GM19324 (cell line): ENCODE measurements at regions not wholly inside any gene's neighbourhood (a gene's known extent, or its start where the extent isn't known, plus 50 kb on each side); places are given as distances from the start of the nearest gene placed in this dataset.
"Not testable (repeated sequence)": the region's sequence is repeated elsewhere in the genome, so short reads cannot be mapped to it uniquely, and the experiment has no call there.

Experiments used
- ATAC-seq: cut with Tn5 transposase; IDR thresholded peaks from one replicate; pipeline ENCODE4 v1.9.1; 2021; ENCODE audit warnings: mild to moderate bottlenecking, moderate library complexity; ENCODE audit not compliant: unreplicated experiment, low FRiP score

DNA sequence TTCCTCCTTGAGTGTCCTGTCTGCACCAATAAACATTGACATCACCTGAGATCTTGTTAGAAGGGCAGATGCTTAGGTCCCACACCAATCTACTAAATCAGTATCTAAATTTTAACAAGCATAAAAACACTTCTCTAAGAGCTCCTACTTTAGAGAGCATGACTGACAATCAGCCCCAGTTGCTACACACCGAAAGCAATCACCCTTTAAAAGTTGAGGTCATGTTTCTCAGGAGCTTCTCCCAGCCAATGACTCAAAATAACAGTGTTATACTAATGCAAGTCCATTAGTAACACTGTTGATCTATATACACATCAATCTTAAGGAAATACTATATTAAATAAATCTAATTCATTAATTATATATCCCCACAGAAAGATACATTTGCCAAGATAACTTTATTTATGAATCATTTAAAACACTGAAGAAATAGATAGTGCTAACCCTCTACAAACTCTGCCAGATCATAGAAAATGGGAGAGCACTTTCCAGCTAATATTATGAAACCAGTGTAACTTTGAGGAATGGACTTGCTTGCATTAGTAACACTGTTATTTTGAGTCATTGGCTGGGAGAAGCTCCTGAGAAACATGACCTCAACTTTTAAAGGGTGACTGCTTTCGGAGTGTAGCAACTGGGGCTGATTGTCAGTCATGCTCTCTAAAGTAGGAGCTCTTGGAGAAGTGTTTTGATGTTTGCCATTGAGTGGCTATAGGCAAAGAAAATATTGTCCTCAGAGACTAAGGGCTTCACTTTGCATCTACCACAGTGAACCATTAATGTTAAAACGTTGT, 109.8 kb upstream of the HDX start:
- ATAC-seq: no peak

- no peak for ATAC-seq
These were observed 132.0 kb upstream of the HDX start for GRCh38 chrX:84634201-84634782.

- ATAC-seq: no peak
These were observed 163.8 kb upstream of the HDX start for GRCh38 chrX:84666086-84666485.

- ATAC-seq: no peak
These were observed 188.0 kb upstream of the HDX start for GRCh38 chrX:84690228-84690627.

GRCh38 chrX:84709987-84710386, 207.7 kb upstream of the HDX start:
- ATAC-seq: no peak

DNA sequence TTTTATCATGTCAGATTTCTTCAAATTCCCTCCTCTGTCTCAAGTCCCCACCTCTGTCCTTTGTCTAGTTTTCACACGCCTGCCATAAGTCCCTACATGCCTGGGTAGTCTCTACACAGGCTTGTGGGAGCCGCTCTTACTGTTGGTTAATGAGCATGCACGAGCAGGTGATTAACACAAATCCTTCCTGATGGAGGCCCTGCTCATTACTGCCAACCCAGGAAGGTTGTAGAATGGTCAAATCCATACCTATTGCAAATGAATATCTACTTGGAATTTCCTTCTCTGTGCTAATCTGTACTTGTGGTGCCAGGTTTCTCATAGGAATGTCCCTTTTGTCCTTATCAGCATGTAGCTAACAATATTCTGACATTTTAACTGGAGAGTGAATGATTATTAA, 208.4 kb upstream of the HDX start:
- ATAC-seq: no peak

DNA sequence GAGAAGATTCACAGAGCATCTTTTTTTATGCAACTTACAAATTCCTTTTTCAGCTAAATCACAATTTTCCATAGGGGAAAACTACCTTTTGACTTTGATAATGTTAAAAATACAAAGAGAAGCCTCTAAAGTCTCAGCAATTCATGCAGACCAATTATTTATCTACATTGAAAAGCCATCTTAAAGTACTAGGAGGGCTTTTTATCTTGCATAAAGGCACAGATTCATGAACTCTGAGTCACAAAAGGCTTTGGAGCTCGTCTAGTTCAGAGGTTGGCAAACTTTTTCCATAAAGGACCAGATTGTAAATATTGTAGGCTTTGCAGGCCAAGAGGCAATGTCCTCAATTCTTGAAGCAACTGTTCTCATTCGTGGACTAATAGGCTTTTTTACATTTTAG, 210.4 kb upstream of the HDX start:
- ATAC-seq: no peak

- no peak for ATAC-seq
These were observed 213.1 kb upstream of the HDX start for GRCh38 chrX:84715315-84715714.

DNA sequence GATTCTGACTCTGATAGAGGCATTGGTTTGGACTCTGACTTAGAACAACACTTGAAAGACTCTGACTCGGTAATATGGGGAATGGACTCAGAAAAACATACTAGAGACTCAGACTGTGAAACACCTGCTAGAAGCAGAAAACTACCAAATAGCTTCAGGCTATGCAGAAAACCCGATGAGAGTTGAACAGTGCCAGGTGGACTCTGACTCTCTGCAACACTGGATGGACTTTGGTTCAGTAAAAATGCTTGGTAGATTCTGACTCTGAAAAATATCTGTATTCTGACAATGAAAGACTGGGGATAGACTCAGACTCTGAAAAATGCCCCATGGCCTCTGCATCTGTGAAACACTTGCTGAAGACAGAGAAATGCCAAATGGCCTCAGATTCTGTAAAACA, 215.1 kb upstream of the HDX start:
- ATAC-seq: no peak

- ATAC-seq: no peak
These were observed 219.2 kb upstream of the HDX start for GRCh38 chrX:84721416-84721815.

DNA sequence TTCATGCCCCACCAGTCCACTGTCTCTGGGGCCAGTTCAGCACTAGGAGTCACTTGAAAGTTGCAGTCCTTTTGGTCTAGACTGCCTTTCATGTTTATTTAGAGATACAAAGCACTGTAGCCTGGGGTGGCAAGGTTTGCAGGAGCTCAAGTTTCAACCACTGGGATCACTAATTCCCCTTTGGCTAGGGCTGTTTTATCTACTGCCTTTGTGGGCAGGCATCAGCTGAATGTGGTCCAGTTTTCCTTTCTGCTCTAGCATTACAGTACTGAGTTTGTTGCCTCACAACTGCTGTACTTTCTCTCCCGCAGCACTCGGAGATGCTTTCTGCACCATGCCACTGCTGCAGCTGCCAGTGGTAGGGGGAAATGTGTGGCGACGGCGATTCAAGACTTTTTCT, 222.3 kb upstream of the HDX start:
- no peak for ATAC-seq

- ATAC-seq: no peak
These were observed 227.2 kb upstream of the HDX start for GRCh38 chrX:84729408-84729807.

DNA sequence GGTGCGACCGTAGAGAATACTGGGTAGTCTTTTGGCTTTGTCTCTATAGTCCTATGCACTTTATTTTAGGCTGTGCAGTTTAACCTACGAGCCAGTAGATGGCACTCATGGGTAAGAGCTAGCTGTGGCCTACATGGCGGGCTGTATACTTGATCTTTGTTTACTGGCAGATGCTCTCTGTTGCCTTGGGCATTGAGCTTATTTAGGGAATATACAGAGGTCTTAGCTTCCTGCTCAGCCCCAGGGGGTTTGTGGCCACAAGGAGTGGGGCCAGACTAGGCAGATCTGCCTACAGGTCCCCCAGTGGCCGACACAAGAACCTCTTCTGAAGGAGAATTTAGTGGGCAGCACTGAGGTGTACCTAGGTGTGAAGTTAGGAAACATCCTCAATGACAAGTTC, 227.6 kb upstream of the HDX start:
- ATAC-seq: peak; percentile 98

DNA sequence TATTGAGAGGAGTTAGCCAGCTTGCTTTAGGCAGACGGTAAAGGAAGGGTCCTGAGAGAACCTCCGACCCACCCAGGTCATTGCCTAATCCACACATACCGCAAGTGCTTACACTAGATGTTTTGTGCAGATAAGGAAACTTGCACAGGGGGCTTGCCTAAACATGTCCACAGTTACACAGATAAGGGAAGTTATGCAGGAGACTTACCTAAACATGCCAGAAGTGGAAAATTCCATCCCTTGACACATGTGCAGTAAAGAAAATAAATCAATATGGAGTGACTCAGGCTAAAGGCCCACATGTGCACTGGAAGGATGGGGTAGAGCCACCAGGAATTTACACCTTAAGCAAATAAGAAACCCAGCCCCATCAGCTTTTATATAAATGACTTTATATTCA, 232.8 kb upstream of the HDX start:
- no peak for ATAC-seq

DNA sequence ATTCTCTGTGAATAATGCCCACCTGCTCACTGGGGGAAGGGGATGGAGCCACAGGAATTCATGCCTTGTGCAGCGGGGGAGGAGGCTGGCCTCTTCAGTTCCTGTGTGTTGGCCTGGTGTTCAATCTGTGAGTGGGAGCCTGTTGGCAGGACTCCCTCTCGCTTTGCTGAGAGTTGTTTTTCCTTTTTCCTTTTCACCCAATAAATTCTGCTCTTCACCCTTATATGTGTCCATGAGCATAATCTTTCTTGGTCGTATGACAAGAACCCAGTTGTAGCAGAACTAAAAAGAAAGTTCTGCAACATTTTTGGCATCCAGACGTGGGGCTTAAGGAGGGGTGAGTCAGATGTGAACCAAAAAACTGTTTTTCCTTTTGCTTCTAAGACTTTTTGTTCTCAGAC, 235.2 kb upstream of the HDX start:
- no peak for ATAC-seq

DNA sequence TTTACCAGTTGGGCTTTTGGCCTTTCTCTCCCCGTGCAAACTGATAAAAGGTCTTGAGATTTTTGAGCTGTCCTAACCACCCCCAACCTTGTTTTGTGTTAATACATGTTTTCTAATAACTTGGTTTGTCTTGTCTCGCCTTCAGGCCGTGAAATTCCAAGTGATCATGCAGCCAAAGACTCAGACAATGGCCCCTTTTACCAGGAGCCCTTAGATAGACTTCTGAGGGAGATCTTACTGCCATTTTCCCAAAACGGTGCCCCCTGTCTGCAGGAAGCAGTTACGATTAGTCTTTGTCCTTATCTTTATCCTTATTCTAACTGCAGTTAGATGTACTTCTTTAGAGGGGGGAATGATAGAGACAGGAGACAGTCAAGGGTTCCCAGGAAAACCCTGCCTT, 245.3 kb upstream of the HDX start:
- ATAC-seq: no peak

GRCh38 chrX:84748965-84749656, 246.9 kb upstream of the HDX start:
- ATAC-seq: no peak

GRCh38 chrX:84760560-84760959, 243.1 kb upstream of the APOOL start:
- no peak for ATAC-seq

DNA sequence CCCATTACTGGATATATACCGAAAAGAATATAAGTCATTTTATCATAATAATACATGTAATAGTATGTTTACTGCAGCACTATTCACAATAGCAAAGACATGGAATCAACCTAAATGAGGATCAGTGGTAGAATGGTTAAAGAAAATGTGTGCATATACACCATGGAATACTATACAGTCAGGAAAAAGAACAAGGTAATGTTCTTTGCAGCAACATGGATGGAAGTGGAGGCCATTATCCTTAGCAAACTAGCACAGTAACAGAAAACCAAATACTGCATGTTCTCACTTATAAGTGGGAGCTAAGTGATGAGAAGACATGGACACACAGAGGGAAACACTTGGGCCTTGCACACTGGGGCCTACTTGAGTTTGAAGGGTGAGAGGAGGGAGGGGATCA, 207.4 kb upstream of the APOOL start:
- ATAC-seq: no peak

- ATAC-seq: no peak
These were observed 172.8 kb upstream of the APOOL start for GRCh38 chrX:84830836-84831235.

DNA sequence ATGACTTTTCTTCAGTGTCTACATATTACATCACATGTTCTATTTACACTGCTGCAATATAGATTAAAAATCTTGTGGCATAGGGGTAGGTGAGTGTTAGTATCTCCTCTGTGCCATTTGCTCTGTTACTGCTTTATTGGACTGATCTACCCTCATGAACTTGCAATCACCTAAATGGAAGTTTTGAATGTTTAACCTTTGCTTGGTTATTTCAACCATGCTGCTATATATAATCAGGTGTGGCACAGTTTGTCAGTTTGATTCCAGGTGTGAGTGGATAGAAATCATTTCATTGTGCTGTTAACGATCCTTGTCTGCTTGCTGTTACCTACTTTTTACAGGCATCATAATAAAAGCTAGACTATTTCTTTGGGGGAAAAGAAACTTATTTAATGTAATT, 157.1 kb upstream of the APOOL start:
- not testable (repeated sequence) for ATAC-seq

DNA sequence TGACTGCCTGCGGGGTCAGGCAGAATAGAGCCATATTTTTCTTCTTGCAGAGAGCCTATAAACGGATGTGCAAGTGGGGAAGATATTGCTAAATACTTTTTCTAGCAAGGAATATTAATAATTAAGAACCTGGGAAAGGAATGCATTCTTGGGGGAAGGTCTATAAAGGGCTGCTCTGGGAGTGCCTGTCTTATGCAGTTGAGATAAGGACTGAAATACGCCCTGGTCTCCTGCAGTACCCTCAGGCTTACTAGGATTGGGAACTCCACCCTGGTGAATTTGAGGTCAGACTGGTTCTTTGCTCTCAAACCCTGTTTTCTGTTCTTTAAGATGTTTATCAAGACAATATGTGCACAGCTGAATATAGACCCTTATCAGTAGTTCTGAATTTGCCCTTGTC, 152.5 kb upstream of the APOOL start:
- not testable (repeated sequence) for ATAC-seq
